C4-2B (cell line): ENCODE measurements at regions not wholly inside any gene's neighbourhood (a gene's known extent, or its start where the extent isn't known, plus 50 kb on each side); places are given as distances from the start of the nearest gene placed in this dataset.

ENCODE experiments used
- H3K27ac ChIP-seq: fragments of 450-650 bp; 2 replicates; pipeline ENCODE4 v1.5.1; 2017
- ZFX ChIP-seq: fragments of 450-650 bp; IDR thresholded peaks from 2 replicates; pipeline ENCODE4 v1.6.1; 2017
- TF ChIP-seq, protein P1 (sequence below): fragments of 450-650 bp; conservative IDR thresholded peaks from 2 replicates; pipeline ENCODE4 v1.5.1; 2017; ENCODE audit warnings: mild to moderate bottlenecking

DNA sequence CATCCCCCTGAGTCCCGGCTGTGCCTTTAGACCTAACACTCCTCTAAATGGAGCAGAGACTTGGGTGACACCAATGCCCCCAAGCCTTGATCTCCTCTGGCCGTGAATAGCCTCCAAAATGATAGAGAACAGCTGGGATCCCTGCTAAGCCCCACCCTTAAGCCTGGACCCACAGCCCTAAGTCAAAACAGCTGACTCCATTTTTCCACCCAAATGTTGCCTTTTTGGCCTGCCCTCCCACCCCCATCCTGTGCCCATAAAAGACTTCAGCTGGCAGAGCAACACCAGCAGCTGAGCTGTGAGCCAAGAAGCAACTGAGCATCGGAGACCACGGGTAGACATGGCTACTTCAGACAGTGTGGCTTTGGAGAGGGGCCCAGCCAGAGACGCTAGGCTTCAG lies 420.8 kb downstream of the NPHP4 start:
- no peak overlapping the region for H3K27ac ChIP-seq

DNA sequence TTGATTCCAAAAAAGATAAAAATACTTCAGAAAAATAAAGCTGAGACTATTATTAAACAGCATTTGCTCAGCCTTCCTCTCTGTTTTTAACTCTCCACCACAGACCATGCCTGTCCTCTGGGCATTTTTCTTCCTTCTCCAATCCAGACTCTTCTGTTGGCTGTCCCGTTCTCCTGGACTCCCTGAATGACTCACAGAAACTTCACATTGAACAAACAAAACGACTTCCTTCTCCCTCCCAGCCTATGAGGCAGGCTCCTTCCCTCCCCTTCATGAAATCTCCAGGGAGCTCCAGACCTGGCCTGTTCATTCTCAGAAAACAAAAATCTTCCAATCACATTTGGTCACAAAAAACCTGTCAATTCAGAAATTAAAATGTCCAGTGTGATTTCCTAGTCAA lies 421.3 kb downstream of the NPHP4 start:
- H3K27ac ChIP-seq = no peak overlapping the region
- TF ChIP-seq, protein P1, sequence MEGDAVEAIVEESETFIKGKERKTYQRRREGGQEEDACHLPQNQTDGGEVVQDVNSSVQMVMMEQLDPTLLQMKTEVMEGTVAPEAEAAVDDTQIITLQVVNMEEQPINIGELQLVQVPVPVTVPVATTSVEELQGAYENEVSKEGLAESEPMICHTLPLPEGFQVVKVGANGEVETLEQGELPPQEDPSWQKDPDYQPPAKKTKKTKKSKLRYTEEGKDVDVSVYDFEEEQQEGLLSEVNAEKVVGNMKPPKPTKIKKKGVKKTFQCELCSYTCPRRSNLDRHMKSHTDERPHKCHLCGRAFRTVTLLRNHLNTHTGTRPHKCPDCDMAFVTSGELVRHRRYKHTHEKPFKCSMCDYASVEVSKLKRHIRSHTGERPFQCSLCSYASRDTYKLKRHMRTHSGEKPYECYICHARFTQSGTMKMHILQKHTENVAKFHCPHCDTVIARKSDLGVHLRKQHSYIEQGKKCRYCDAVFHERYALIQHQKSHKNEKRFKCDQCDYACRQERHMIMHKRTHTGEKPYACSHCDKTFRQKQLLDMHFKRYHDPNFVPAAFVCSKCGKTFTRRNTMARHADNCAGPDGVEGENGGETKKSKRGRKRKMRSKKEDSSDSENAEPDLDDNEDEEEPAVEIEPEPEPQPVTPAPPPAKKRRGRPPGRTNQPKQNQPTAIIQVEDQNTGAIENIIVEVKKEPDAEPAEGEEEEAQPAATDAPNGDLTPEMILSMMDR = no peak
- no peak for TF ChIP-seq ZFX

More for the DNA sequence above, 420.8 kb downstream of the NPHP4 start:
- TF ChIP-seq, protein P1 = no peak
- no peak for TF ChIP-seq ZFX

DNA sequence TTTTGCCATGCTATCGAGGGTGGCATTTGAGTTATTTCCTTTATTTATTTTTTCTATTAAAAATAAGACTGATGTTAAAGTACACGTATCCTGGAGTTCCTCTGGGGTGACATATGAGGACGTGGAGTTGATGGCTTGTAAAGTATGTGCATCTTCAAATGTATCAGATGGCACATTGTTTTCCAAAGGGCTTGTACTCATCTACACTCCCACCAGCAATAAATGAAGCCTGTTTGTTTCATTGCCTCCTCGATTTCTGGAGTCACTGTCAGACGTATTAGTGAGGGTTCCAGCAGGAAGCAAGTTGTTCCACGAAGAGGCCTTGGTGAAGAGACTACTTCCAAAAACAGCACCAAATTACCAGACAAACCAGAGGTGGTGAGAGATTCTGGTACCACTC lies 423.9 kb downstream of the NPHP4 start:
- TF ChIP-seq ZFX = no peak
- TF ChIP-seq, protein P1 = no peak
- no peak overlapping the region for H3K27ac ChIP-seq

DNA sequence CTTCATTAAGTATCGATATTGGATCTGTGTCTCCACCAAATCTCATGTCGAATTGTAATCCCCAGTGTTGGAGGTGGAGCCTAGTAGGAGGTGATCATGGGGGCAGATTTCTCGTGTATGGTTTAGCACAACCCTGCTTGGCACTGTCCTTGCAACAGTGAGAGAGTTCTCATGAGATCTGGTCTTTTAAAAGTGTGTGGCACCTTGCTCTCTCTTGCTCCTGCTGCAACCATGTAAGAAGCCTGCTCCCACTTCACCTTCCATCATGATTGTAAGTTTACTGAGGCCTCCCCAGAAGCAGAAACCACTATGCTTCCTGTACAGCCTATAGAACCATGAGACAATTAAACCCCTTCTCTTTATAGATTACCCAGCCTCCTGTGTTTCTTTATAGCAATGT lies 424.4 kb downstream of the NPHP4 start:
- no peak overlapping the region for H3K27ac ChIP-seq
- TF ChIP-seq, protein P1 = no peak
- TF ChIP-seq ZFX = no peak

DNA sequence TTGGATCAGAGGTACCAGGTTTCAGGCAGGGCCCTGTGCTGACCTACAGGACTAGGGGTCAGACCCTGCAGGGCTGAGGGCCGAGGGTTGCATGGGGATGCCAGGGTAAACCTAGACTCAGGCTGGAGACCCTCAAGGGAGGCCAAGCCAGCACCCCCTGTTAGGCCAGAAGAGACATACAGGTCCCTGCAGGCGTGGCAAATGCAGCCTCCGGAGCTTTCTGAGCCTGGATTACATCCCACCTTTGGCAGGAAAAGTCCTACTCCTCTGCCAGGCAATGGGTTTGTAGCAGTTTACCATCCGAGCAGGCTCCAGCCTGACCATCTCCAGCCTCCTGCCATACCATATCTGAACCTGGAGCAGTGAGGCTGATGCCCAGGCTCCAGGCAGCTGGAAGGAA lies 425.3 kb downstream of the NPHP4 start:
- no peak overlapping the region for H3K27ac ChIP-seq
- TF ChIP-seq, protein P1 = no peak
- TF ChIP-seq ZFX = no peak

DNA sequence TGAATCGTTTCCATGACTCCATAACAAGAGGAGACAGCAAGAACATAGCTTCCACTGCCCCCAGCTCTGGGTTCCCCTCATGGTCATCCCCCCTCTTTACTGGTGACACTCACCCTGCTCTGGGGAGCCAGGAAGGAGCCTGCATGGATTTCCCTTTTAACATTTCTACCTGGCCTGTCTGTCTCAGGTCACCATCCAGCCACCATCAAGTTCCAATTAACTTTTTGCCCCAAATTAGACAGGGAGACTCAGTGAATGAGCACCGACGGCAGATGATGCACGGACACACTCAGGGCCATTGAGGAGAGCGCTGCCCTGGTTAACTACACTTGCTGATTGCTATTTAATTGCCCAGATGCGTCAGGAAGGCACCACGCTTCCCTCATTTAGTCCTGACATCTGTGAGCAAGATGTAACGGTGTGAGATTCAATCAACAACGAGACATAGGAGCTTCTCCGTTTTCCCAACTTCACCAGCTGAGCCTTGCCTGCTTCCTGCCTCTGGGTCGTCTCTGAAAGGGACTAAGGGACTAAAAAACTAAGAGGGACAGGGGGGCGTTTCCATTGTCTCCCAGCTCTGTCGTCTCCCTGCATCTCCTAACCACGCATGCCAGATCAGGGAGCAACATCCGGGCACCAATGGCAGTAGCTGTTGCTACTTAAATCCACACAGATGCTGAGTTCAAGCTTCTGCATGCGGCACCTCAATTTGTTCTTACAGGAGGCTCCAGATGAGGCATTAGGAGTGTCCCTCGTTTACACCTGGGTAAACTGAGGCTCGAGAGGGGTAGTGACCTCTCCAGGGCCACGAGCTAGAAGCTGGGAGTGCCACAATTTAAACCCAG lies 426.7 kb downstream of the NPHP4 start:
- H3K27ac ChIP-seq = no peak overlapping the region
- no peak for TF ChIP-seq ZFX
- TF ChIP-seq, protein P1 = no peak

DNA sequence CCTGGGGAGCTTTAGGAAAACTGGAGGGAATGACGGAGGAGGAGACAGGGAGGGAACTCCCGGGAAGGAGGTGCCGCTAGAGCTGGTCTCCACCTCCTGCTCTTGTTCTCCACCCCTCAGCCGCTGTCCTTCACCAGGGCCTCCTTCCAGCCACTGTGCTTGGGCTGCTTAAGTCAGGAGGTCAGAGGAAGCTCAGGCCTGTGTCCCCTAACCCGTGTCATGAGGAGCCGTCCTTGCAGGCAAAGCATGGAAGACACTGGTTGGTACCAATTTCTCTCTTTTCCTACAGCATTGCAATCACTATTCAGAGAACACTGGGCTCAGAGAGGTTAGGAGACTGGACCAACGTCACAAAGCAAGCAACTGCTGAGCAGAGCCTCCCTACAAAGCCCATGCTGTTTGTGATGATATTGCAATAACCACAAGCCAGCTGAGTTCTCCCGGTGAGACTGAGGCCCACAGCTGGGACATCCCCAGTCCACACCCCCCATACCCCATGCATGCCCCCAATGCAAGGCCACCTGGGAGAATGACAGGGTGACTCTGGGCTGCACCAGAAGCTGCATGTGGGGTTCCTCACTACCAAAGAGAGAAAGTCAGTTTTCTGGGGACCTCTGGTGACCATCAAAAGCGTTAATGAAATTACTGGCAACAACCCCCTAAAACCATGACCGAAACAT lies 427.5 kb downstream of the NPHP4 start:
- TF ChIP-seq ZFX = no peak
- TF ChIP-seq, protein P1 = no peak
- no peak overlapping the region for H3K27ac ChIP-seq
